ENCODE measurements at regions not wholly inside any gene's neighbourhood (a gene's known extent, or its start where the extent isn't known, plus 50 kb on each side); places are given as distances from the start of the nearest gene placed in this dataset.

- TF ChIP-seq PKNOX1 (IDR thresholded peaks at IDR 0.05) (no peak), USF1 (IDR thresholded peaks at IDR 0.05; ENCODE audit: borderline replicate concordance, extremely low read length, insufficient read depth, low read depth, low read length) (no peak), SUPT20H (IDR thresholded peaks at IDR 0.05; ENCODE audit: borderline replicate concordance, control insufficient read depth, low read depth, low read length) (no peak), TBL1XR1 (IDR thresholded peaks at IDR 0.05; ENCODE audit: low read depth, low read length) (no peak), POLR2A (IDR thresholded peaks at IDR 0.05; ENCODE audit: low read depth, low read length) (no peak)
These were observed 1587.7 kb upstream of the ACO1 start (continued) for GRCh38 chr9:30796764-30797163.

GRCh38 chr9:30799527-30800101, 1584.8 kb upstream of the ACO1 start:
- no peaks in the 10 kb centered on the region for H4K20me1 ChIP-seq (ENCODE audit: control insufficient read depth, insufficient read depth)
- DNase-seq (ENCODE audit: low read depth, low spot score) = no peak
- no peak overlapping the region for H3K9ac ChIP-seq (ENCODE audit: control insufficient read depth, insufficient read depth, low read length)
- no peak overlapping the region for H2AFZ ChIP-seq (ENCODE audit: control insufficient read depth, low read depth, low read length)
- no peak overlapping the region for H3K27ac ChIP-seq (ENCODE audit: control insufficient read depth, insufficient read depth)
- ATAC-seq = no peak
- H3K9me3 ChIP-seq (replicated peaks; ENCODE audit: control insufficient read depth, insufficient read depth, low read length) = no peaks in the 10 kb centered on the region
- H3K36me3 ChIP-seq (ENCODE audit: control insufficient read depth in 2 of 2, insufficient read depth in 2 of 2, low read length in 1 of 2) = no peaks in the 10 kb centered on the region
- RAD21 ChIA-PET (ENCODE audit: unreplicated experiment) = no interaction called here
- no peak overlapping the region for H3K4me3 ChIP-seq
- no TSS peak for BruUV-seq (replicated peaks)
- TF ChIP-seq E2F4 (IDR thresholded peaks at IDR 0.05; ENCODE audit: low read depth, low read length) = no peak
- TF ChIP-seq NKRF (conservative IDR thresholded peaks at IDR 0.05) = no peak
- H3K27me3 ChIP-seq (replicated peaks in 1 of 2; ENCODE audit: control insufficient read depth in 2 of 2, insufficient read depth in 2 of 2, low read length in 1 of 2) = no peaks in the 10 kb centered on the region
- H3K79me2 ChIP-seq (ENCODE audit: control insufficient read depth, insufficient read depth, low read length) = no peaks in the 10 kb centered on the region
- SMC1A ChIA-PET (ENCODE audit: uncharacterized antibody, unreplicated experiment) = no interaction called here
- CTCF ChIA-PET = no interaction called here
- H3K4me1 ChIP-seq (ENCODE audit: control insufficient read depth, insufficient read depth, low read length) = no peaks in the 10 kb centered on the region
- intact Hi-C loops (cut with micrococcal nuclease; ENCODE audit: unreplicated experiment) = no loop called here
- WGBS (ENCODE audit: insufficient coverage, insufficient replicate concordance, low lambda C conversion rate, missing lambda C conversion rate) = 48% methylated on average over 21 of the region's 21 CpGs
- no peak overlapping the region for H3K4me2 ChIP-seq (ENCODE audit: control insufficient read depth, insufficient read depth)
- no peak for FAIRE-seq
- in situ Hi-C loops (cut with MboI) = no loop called here
- POLR2A ChIA-PET = no interaction called here
